Right lobe of liver (tissue), 6 donors: ENCODE measurements at regions not wholly inside any gene's neighbourhood (a gene's known extent, or its start where the extent isn't known, plus 50 kb on each side); places are given as distances from the start of the nearest gene placed in this dataset.

ENCODE experiments used
- ATAC-seq, 4 donors: fragments of 200-7000 bp; cut with Tn5 transposase; one replicate each; pipeline ENCODE4 v1.9.1; 2020; ENCODE audit warnings: mild to moderate bottlenecking in 4 of 4, moderate library complexity in 4 of 4
- DNase-seq, 3 donors: peaks; one replicate each; pipeline ENCODE4 v3.0.0-alpha.2; 2020
- H3K27ac ChIP-seq, 3 donors: fragments of 200-600 bp; one replicate each; pipeline ENCODE4 v1.8.0; 2022
- H3K27me3 ChIP-seq, 2 donors: fragments of 200-600 bp; one replicate each; pipeline ENCODE4 v1.8.0; 2022
- H3K36me3 ChIP-seq, 4 donors: fragments of 200-600 bp; sonication (generic) in 1 of 4; one replicate each; pipeline versions ENCODE4 v1.5.1 to v1.8.0; 2017 to 2022; ENCODE audit warnings: control low read depth in 1 of 4
- H3K4me1 ChIP-seq, 4 donors: fragments of 200-600 bp; sonication (generic) in 1 of 4; one replicate each; pipeline versions ENCODE4 v1.5.1 to v1.8.0; 2017 to 2022; ENCODE audit warnings: control low read depth in 1 of 4
- H3K4me3 ChIP-seq, 3 donors: fragments of 200-600 bp; one replicate each; pipeline ENCODE4 v1.8.0; 2022
- H3K9me3 ChIP-seq, 4 donors: fragments of 200-600 bp; sonication (generic) in 1 of 4; one replicate each; pipeline versions ENCODE4 v1.5.1 to v1.8.0; 2017 to 2022; ENCODE audit warnings: control low read depth in 1 of 4
- CTCF ChIP-seq, 4 donors: fragments of 200-600 bp in 3 of 4; fragments of 450-650 bp in 1 of 4; IDR thresholded peaks; one replicate each; pipeline versions ENCODE4 v1.5.1 to v1.8.0; 2016 to 2022; ENCODE audit warnings: antibody characterized with exemption in 4 of 4, mild to moderate bottlenecking in 2 of 4
- POLR2A ChIP-seq: fragments of 450-650 bp; IDR thresholded peaks from one replicate; pipeline ENCODE4 v1.6.1; 2017; ENCODE audit warnings: antibody characterized with exemption, mild to moderate bottlenecking
- WGBS: methylation state at CpG from one replicate; pipeline ENCODE4 v1.1.6; 2018; ENCODE audit warnings: low coverage, low lambda C conversion rate; ENCODE audit not compliant: insufficient coverage; ENCODE audit errors: missing lambda C conversion rate; 5-methylcytosine and 5-hydroxymethylcytosine counted together
- intact Hi-C, 2 donors: fragments of 100-400 bp; cut with DNase I; formaldehyde crosslinking; loops; one replicate each; pipeline versions ENCODE4 v1.11.2 to v1.14.1; 2022
- donor health status: DM: no; HTN: yes; CAD: no.
- donor health status: DM: no; HTN: no; CAD: no.
- donor health status: DM: no; HTN: no; CAD: no.
- donor health status: DM: no; HTN: yes; CAD: no.
- donor health status: DM: no; HTN: yes; CAD: no.

- Histone ChIP-seq H3K4me1 (no peaks in the 10 kb centered on the region), H3K27ac (no peak overlapping the region), H3K4me3 (no peak overlapping the region), H3K9me3 (no peaks in the 10 kb centered on the region), H3K27me3 (no peaks in the 10 kb centered on the region), H3K36me3 (no peaks in the 10 kb centered on the region)
- intact Hi-C loops: no loop called here
- ATAC-seq (no peak), DNase-seq (no peak)
- no peak for TF ChIP-seq CTCF (IDR thresholded peaks at IDR 0.05)
- no peak for TF ChIP-seq POLR2A
Observed at GRCh38 chr6:45789238-45789637, 226.4 kb downstream of the CLIC5 start.

- no peaks in the 10 kb centered on the region for H3K36me3 ChIP-seq
- no peak overlapping the region for H3K27ac ChIP-seq
- no peaks in the 10 kb centered on the region for H3K9me3 ChIP-seq
- no peak for DNase-seq
- no peak overlapping the region for H3K4me3 ChIP-seq
- ATAC-seq: no peak
- no peaks in the 10 kb centered on the region for H3K27me3 ChIP-seq
- intact Hi-C loops: no loop called here
- H3K4me1 ChIP-seq: no peaks in the 10 kb centered on the region
- 61% methylated on average over 3 of the region's 3 CpGs for WGBS
- TF ChIP-seq POLR2A: no peak
- no peak for TF ChIP-seq CTCF (IDR thresholded peaks at IDR 0.05)
Observed at GRCh38 chr6:45787384-45787783, 228.3 kb downstream of the CLIC5 start.

GRCh38 chr6:45786355-45786781 lies 229.3 kb downstream of the CLIC5 start:
- no peaks in the 10 kb centered on the region for H3K36me3 ChIP-seq
- TF ChIP-seq CTCF (IDR thresholded peaks at IDR 0.05) (no peak), POLR2A (no peak)
- no peaks in the 10 kb centered on the region for H3K27me3 ChIP-seq
- H3K9me3 ChIP-seq: no peaks in the 10 kb centered on the region
- no peak for DNase-seq
- no peak overlapping the region for H3K27ac ChIP-seq
- no peak for ATAC-seq
- WGBS: 79% methylated on average over 6 of the region's 6 CpGs
- intact Hi-C loops: no loop called here
- no peak overlapping the region for H3K4me3 ChIP-seq
- H3K4me1 ChIP-seq: no peaks in the 10 kb centered on the region

GRCh38 chr6:45784250-45784649 lies 231.4 kb downstream of the CLIC5 start:
- H3K36me3 ChIP-seq: no peaks in the 10 kb centered on the region

More at GRCh38 chr6:45784250-45784649, 231.4 kb downstream of the CLIC5 start:
- no peaks in the 10 kb centered on the region for H3K27me3 ChIP-seq
- WGBS: 100% methylated on average over 1 of the region's 1 CpG
- H3K9me3 ChIP-seq: no peaks in the 10 kb centered on the region
- ATAC-seq (no peak), DNase-seq (no peak)
- TF ChIP-seq CTCF (IDR thresholded peaks at IDR 0.05) (no peak), POLR2A (no peak)
- intact Hi-C loops: no loop called here
- H3K27ac ChIP-seq: no peak overlapping the region
- H3K4me1 ChIP-seq: no peaks in the 10 kb centered on the region
- H3K4me3 ChIP-seq: no peak overlapping the region
